AG04450 (cell line): ENCODE measurements at regions not wholly inside any gene's neighbourhood (a gene's known extent, or its start where the extent isn't known, plus 50 kb on each side); places are given as distances from the start of the nearest gene placed in this dataset.

ENCODE experiments used
- CTCF ChIA-PET: fragments of 300-600, 350-600 bp; formaldehyde crosslinking; extraction: SDS; loops from one replicate; lab custom pipeline; 2022; ENCODE audit warnings: antibody characterized with exemption, inconsistent platforms; lab: Charles Lee
- POLR2A ChIA-PET: fragments of 350-600 bp; formaldehyde crosslinking; extraction: SDS; loops from one replicate; lab custom pipeline; 2021; ENCODE audit warnings: antibody characterized with exemption, inconsistent platforms; lab: Yijun Ruan, JAX
- DNase-seq: peaks from one replicate; pipeline ENCODE4 v3.0.0-alpha.2; 2011; ENCODE audit warnings: low read depth, low spot score
- H3K27ac ChIP-seq: one replicate; pipeline ENCODE4 v1.5.1; 2012; ENCODE audit warnings: low read depth, low read length, control low read depth
- H3K27me3 ChIP-seq: one replicate; pipeline ENCODE4 v1.6.0; 2012; ENCODE audit warnings: low read length; ENCODE audit not compliant: control insufficient read depth, insufficient read depth
- H3K4me3 ChIP-seq: 2 replicates; pipeline ENCODE4 v1.5.1; 2011; ENCODE audit warnings: mild to moderate bottlenecking, low read depth, low read length, control low read depth
- H3K9me3 ChIP-seq: 2 replicates; pipeline ENCODE4 v1.5.1; 2012; ENCODE audit warnings: low read length; ENCODE audit not compliant: control insufficient read depth, insufficient read depth
- TF ChIP-seq, protein P1 (sequence below): IDR thresholded peaks from 2 replicates; pipeline ENCODE4 v1.5.1; 2011; ENCODE audit warnings: low read depth, low read length, control low read depth, inconsistent platforms

DNA sequence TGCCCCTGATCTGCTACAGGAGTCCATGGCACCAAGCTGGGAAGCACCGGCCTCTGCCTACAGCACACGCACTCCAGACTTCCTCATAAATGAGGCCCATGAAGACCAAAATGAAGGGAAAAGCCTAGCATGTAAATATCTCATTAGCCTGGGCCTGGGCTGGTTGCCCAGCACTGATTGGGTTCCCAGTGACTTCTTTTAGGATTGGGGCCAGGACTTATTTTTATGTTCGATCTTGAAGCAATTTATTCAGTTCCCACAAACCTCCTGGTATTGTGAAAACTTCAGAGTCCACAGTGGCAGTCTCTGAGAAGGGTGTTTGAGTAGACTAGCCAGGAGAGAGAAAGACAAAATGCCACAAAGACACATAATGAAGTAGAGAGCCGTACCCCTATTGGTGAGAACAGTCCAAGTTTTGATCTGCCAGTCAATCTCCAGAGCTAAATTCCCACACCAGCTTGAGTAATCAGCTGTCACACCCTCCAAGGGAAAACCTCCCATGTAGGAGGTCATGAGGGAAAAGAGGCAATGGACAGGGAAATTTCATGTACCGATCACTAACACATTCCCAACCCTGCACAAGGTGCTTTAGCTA lies 78.2 kb downstream of the PHLDA1 start:
- Histone ChIP-seq H3K27ac (peak overlapping the region; percentile 87), H3K4me3 (no peak overlapping the region), H3K27me3 (no peaks in the 10 kb centered on the region), H3K9me3 (no peaks in the 10 kb centered on the region)
- TF ChIP-seq, protein P1, sequence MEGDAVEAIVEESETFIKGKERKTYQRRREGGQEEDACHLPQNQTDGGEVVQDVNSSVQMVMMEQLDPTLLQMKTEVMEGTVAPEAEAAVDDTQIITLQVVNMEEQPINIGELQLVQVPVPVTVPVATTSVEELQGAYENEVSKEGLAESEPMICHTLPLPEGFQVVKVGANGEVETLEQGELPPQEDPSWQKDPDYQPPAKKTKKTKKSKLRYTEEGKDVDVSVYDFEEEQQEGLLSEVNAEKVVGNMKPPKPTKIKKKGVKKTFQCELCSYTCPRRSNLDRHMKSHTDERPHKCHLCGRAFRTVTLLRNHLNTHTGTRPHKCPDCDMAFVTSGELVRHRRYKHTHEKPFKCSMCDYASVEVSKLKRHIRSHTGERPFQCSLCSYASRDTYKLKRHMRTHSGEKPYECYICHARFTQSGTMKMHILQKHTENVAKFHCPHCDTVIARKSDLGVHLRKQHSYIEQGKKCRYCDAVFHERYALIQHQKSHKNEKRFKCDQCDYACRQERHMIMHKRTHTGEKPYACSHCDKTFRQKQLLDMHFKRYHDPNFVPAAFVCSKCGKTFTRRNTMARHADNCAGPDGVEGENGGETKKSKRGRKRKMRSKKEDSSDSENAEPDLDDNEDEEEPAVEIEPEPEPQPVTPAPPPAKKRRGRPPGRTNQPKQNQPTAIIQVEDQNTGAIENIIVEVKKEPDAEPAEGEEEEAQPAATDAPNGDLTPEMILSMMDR = no peak
- POLR2A ChIA-PET = interaction anchor here (1.1 to 1.5 kb wide), 3 partner anchors 10 to 78 kb away, joined by 3 to 7 read pairs (median 4); partner anchors contain the start of gene PHLDA1
- no peak for DNase-seq
- CTCF ChIA-PET = no interaction called here

DNA sequence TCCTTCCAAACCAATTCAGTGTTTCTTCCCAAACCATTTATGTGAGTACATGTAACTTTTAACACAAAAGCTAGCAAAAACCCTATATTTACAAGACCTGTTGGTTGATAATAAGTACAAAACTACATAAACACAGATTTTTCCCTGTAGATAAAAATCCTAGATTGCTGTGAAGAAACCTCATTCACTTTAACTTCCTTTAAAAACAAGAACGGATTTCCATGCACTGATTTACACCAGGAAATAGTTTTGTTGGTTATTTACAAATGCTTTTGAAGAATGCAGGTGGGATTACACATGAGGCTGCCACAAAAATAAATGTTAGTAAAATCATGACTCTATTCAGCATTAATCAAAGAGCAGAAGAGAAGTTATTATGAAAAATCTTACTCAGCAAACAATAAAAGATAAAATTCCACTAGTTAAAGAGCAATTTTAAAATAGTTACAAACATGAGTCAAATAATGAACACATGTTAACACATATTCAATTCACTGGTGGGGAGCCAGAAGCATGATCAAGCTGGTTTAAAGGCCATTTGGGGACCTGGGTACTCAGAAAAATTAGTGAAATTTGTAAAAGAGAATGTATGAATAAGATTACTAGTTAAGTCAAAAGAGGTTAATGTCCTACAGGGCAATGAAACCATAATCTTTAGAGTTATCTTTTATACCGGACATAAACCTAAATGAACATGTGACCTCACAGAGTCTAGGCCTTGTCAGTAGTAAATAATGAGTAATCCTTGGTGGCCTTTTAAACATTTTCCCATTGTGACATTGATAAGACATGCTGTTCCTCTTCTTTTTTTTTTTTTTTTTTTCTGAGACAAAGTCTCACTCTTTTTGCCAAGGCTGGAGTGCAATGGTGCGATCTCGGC lies 79.9 kb downstream of the PHLDA1 start:
- no peak for DNase-seq
- Histone ChIP-seq H3K4me3 (no peak overlapping the region), H3K9me3 (no peaks in the 10 kb centered on the region), H3K27me3 (no peaks in the 10 kb centered on the region), H3K27ac (peak overlapping the region; percentile 78)
- ChIA-PET CTCF (interaction anchor here (1.1 kb wide), 1 partner anchor 467 kb away, joined by 4 read pairs; no protein-coding TSS in a partner anchor), POLR2A (no interaction called here)
- TF ChIP-seq, protein P1 = no peak

DNA sequence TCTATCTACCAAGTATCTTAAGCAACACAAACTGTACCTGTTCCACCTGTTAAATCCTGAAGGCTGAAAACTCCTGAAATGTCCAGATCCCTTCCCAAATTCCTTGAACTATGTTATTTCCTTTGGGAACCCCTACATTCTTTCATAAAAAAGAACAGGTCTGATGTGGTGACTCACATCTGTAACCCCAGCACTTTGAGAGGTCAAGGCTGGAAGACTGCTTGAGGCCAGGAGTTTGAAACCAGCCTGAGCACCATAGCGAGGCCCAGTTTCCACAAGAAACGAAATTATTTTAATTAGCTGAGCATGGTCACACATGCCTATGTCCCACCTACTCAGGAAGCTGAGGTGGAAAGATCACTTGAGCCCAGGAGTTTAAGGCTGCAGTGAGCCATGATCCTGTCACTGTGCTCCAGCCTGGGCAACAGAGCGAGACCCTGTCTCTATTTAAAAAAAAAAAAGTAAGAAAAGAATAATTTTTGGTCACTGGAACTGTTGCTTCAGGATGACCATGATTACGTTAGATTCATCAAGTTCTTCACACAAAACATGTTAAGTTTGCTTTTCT lies 84.3 kb downstream of the PHLDA1 start:
- ChIA-PET POLR2A (no interaction called here), CTCF (no interaction called here)

DNA sequence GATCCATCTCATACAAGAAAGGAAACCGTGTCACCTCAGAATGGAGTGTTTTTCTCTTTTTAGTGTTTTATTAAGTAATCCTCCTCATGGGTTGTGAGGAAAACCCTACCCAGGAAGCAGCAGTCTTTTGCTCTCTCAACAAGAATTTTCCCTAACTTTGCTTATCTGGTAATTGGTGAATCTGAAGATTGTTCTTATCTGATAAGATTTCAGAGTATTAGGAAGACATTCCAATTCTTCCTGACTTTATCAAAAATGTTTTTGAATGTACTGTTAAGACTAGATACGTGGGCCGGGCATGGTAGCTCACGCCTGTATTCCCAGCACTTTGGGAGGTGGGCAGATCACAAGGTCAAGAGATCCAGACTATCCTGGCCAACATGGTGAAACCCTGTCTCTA lies 86.0 kb downstream of the PHLDA1 start:
- H3K4me3 ChIP-seq = no peak overlapping the region
- no peaks in the 10 kb centered on the region for H3K27me3 ChIP-seq
- ChIA-PET POLR2A (no interaction called here), CTCF (no interaction called here)
- no peaks in the 10 kb centered on the region; the same call in none of the 2 replicates for H3K9me3 ChIP-seq
- TF ChIP-seq, protein P1 = no peak
- DNase-seq = no peak
- H3K27ac ChIP-seq = peak overlapping the region; percentile 59

More for the DNA sequence above, 84.3 kb downstream of the PHLDA1 start:
- no peak overlapping the region for H3K27ac ChIP-seq
- no peak for DNase-seq
- no peaks in the 10 kb centered on the region for H3K27me3 ChIP-seq
- no peak overlapping the region for H3K4me3 ChIP-seq
- H3K9me3 ChIP-seq = no peaks in the 10 kb centered on the region
- TF ChIP-seq, protein P1 = no peak
